Fibroblast of mammary gland (primary cell): ENCODE measurements at regions not wholly inside any gene's neighbourhood (a gene's known extent, or its start where the extent isn't known, plus 50 kb on each side); places are given as distances from the start of the nearest gene placed in this dataset.
"Not testable (repeated sequence)": the region's sequence is repeated elsewhere in the genome, so short reads cannot be mapped to it uniquely, and the experiment has no call there.

Experiments
- DNase-seq: peaks from one replicate; pipeline ENCODE4 v3.0.0-alpha.2; 2010; ENCODE audit warnings: low read depth
- H3K4me3 ChIP-seq: 2 replicates; pipeline ENCODE4 v1.5.1; 2011; ENCODE audit warnings: low read depth, mild to moderate bottlenecking, low read length, moderate library complexity; ENCODE audit not compliant: control insufficient read depth
- CTCF ChIP-seq: conservative IDR thresholded peaks from 2 replicates; pipeline ENCODE4 v1.5.1; 2011; ENCODE audit warnings: low read depth, low read length, inconsistent platforms; ENCODE audit not compliant: control insufficient read depth, insufficient read depth

GRCh38 chr1:850318-850717 is 73.4 kb upstream of the SAMD11 start:
- TF ChIP-seq CTCF, result peak; percentile 26
- DNase-seq, result peak; percentile 40
- H3K4me3 ChIP-seq, result not testable (repeated sequence)

GRCh38 chr1:851398-851797 is 72.3 kb upstream of the SAMD11 start:
- not testable (repeated sequence) for H3K4me3 ChIP-seq
- peak; percentile 78 for DNase-seq

GRCh38 chr1:851841-852240 is 71.9 kb upstream of the SAMD11 start:
- not testable (repeated sequence) for H3K4me3 ChIP-seq, DNase-seq

- DNase-seq, H3K4me3 ChIP-seq: not testable (repeated sequence)
These were observed 68.3 kb upstream of the SAMD11 start for GRCh38 chr1:855202-855981.

- not testable (repeated sequence) for DNase-seq, H3K4me3 ChIP-seq
These were observed 67.1 kb upstream of the SAMD11 start for GRCh38 chr1:856541-857057.

GRCh38 chr1:857926-858648 is 65.6 kb upstream of the SAMD11 start:
- not testable (repeated sequence) for DNase-seq, H3K4me3 ChIP-seq
- peak; percentile 2 for TF ChIP-seq CTCF

GRCh38 chr1:858649-859041 is 65.1 kb upstream of the SAMD11 start:
- H3K4me3 ChIP-seq, result not testable (repeated sequence)

GRCh38 chr1:860941-861340 is 62.8 kb upstream of the SAMD11 start:
- not testable (repeated sequence) for H3K4me3 ChIP-seq, DNase-seq

More at GRCh38 chr1:858649-859041, 65.1 kb upstream of the SAMD11 start:
- DNase-seq, result peak; percentile 60

GRCh38 chr1:861714-862113 is 62.0 kb upstream of the SAMD11 start:
- H3K4me3 ChIP-seq, result no peak overlapping the region
- no peak for TF ChIP-seq CTCF
- no peak for DNase-seq

GRCh38 chr1:862601-863000 is 61.1 kb upstream of the SAMD11 start:
- not testable (repeated sequence) for DNase-seq

GRCh38 chr1:865633-866032 is 58.1 kb upstream of the SAMD11 start:
- DNase-seq, H3K4me3 ChIP-seq: not testable (repeated sequence)

More at GRCh38 chr1:862601-863000, 61.1 kb upstream of the SAMD11 start:
- not testable (repeated sequence) for H3K4me3 ChIP-seq
